Right lobe of liver (tissue), 6 donors: ENCODE measurements at regions not wholly inside any gene's neighbourhood (a gene's known extent, or its start where the extent isn't known, plus 50 kb on each side); places are given as distances from the start of the nearest gene placed in this dataset.
A peak's percentile ranks its signal among the peaks of the same experiment; 100 is the strongest.
"Not testable (repeated sequence)": the region's sequence is repeated elsewhere in the genome, so short reads cannot be mapped to it uniquely, and the experiment has no call there.

ENCODE experiments used
- ATAC-seq, 4 donors: fragments of 200-7000 bp; cut with Tn5 transposase; one replicate each; pipeline ENCODE4 v1.9.1; 2020; ENCODE audit warnings: mild to moderate bottlenecking in 4 of 4, moderate library complexity in 4 of 4
- DNase-seq, 3 donors: peaks; one replicate each; pipeline ENCODE4 v3.0.0-alpha.2; 2020
- H3K27ac ChIP-seq, 3 donors: fragments of 200-600 bp; one replicate each; pipeline ENCODE4 v1.8.0; 2022
- H3K27me3 ChIP-seq, 2 donors: fragments of 200-600 bp; one replicate each; pipeline ENCODE4 v1.8.0; 2022
- H3K36me3 ChIP-seq, 4 donors: fragments of 200-600 bp; sonication (generic) in 1 of 4; one replicate each; pipeline versions ENCODE4 v1.5.1 to v1.8.0; 2017 to 2022; ENCODE audit warnings: control low read depth in 1 of 4
- H3K4me1 ChIP-seq, 4 donors: fragments of 200-600 bp; sonication (generic) in 1 of 4; one replicate each; pipeline versions ENCODE4 v1.5.1 to v1.8.0; 2017 to 2022; ENCODE audit warnings: control low read depth in 1 of 4
- H3K4me3 ChIP-seq, 3 donors: fragments of 200-600 bp; one replicate each; pipeline ENCODE4 v1.8.0; 2022
- H3K9me3 ChIP-seq, 4 donors: fragments of 200-600 bp; sonication (generic) in 1 of 4; one replicate each; pipeline versions ENCODE4 v1.5.1 to v1.8.0; 2017 to 2022; ENCODE audit warnings: control low read depth in 1 of 4
- CTCF ChIP-seq, 4 donors: fragments of 200-600 bp in 3 of 4; fragments of 450-650 bp in 1 of 4; IDR thresholded peaks; one replicate each; pipeline versions ENCODE4 v1.5.1 to v1.8.0; 2016 to 2022; ENCODE audit warnings: antibody characterized with exemption in 4 of 4, mild to moderate bottlenecking in 2 of 4
- POLR2A ChIP-seq: fragments of 450-650 bp; IDR thresholded peaks from one replicate; pipeline ENCODE4 v1.6.1; 2017; ENCODE audit warnings: antibody characterized with exemption, mild to moderate bottlenecking
- WGBS: methylation state at CpG from one replicate; pipeline ENCODE4 v1.1.6; 2018; ENCODE audit warnings: low coverage, low lambda C conversion rate; ENCODE audit not compliant: insufficient coverage; ENCODE audit errors: missing lambda C conversion rate; 5-methylcytosine and 5-hydroxymethylcytosine counted together
- intact Hi-C, 2 donors: fragments of 100-400 bp; cut with DNase I; formaldehyde crosslinking; loops; one replicate each; pipeline versions ENCODE4 v1.11.2 to v1.14.1; 2022
- donor health status: DM: no; HTN: yes; CAD: no.
- donor health status: DM: no; HTN: no; CAD: no.
- donor health status: DM: no; HTN: no; CAD: no.
- donor health status: DM: no; HTN: yes; CAD: no.
- donor health status: DM: no; HTN: yes; CAD: no.

- Histone ChIP-seq H3K27me3 (no peaks in the 10 kb centered on the region), H3K4me3 (no peak overlapping the region), H3K27ac (no peak overlapping the region), H3K9me3 (no peaks in the 10 kb centered on the region), H3K4me1 (no peaks in the 10 kb centered on the region), H3K36me3 (no peaks in the 10 kb centered on the region)
- 65% methylated on average over 2 of the region's 2 CpGs for WGBS
- DNase-seq: no peak
- TF ChIP-seq POLR2A: no peak
- no peak for TF ChIP-seq CTCF (IDR thresholded peaks at IDR 0.05)
- no peak for ATAC-seq
- intact Hi-C loops: no loop called here
Observed at GRCh38 chr5:148751025-148751424, 75.4 kb upstream of the ADRB2 start.

GRCh38 chr5:148752375-148752774 is 74.0 kb upstream of the ADRB2 start:
- ATAC-seq, H3K27me3 ChIP-seq, DNase-seq, intact Hi-C loops, H3K27ac ChIP-seq, H3K4me3 ChIP-seq, H3K9me3 ChIP-seq, H3K36me3 ChIP-seq, H3K4me1 ChIP-seq: not testable (repeated sequence)

GRCh38 chr5:148759101-148759500 is 67.3 kb upstream of the ADRB2 start:
- H3K4me3 ChIP-seq: no peak overlapping the region
- no peaks in the 10 kb centered on the region for H3K9me3 ChIP-seq
- DNase-seq (no peak), ATAC-seq (no peak)
- H3K4me1 ChIP-seq: no peaks in the 10 kb centered on the region
- intact Hi-C loops: no loop called here
- H3K27me3 ChIP-seq: no peaks in the 10 kb centered on the region
- no peaks in the 10 kb centered on the region for H3K36me3 ChIP-seq
- TF ChIP-seq POLR2A: no peak
- TF ChIP-seq CTCF (IDR thresholded peaks at IDR 0.05): no peak
- no peak overlapping the region for H3K27ac ChIP-seq
- 54% methylated on average over 3 of the region's 3 CpGs for WGBS

- TF ChIP-seq POLR2A: no peak
- TF ChIP-seq CTCF (IDR thresholded peaks at IDR 0.05): no peak
- Histone ChIP-seq H3K27ac (no peak overlapping the region), H3K4me1 (no peaks in the 10 kb centered on the region), H3K4me3 (no peak overlapping the region), H3K9me3 (no peaks in the 10 kb centered on the region), H3K36me3 (no peaks in the 10 kb centered on the region), H3K27me3 (no peaks in the 10 kb centered on the region)
- WGBS: 33% methylated on average over 2 of the region's 2 CpGs
- ATAC-seq (peak in 1 of 4 donors; percentile 22), DNase-seq (no peak)
- intact Hi-C loops: no loop called here
Observed at GRCh38 chr5:148760945-148761638, 65.3 kb upstream of the ADRB2 start.

GRCh38 chr5:148763996-148764395 is 62.4 kb upstream of the ADRB2 start:
- 73% methylated on average over 1 of the region's 1 CpG for WGBS
- DNase-seq (no peak), ATAC-seq (no peak)
- Histone ChIP-seq H3K9me3 (no peaks in the 10 kb centered on the region), H3K36me3 (no peaks in the 10 kb centered on the region), H3K27me3 (no peaks in the 10 kb centered on the region), H3K27ac (no peak overlapping the region), H3K4me3 (no peak overlapping the region), H3K4me1 (peaks cover 0 to 4% (median 0%) of the 10 kb centered on the region in 4 donors)
- TF ChIP-seq POLR2A: no peak
- TF ChIP-seq CTCF (IDR thresholded peaks at IDR 0.05): no peak
- intact Hi-C loops: no loop called here
